Heart left ventricle (tissue), 16 donors: ENCODE measurements at regions not wholly inside any gene's neighbourhood (a gene's known extent, or its start where the extent isn't known, plus 50 kb on each side); places are given as distances from the start of the nearest gene placed in this dataset.

Source experiments
- ATAC-seq, 4 donors: fragments of 200-7000 bp; cut with Tn5 transposase; one replicate each; pipeline ENCODE4 v1.9.1; 2020 to 2022; ENCODE audit warnings: moderate library complexity in 4 of 4, mild to moderate bottlenecking in 3 of 4, moderate number of reproducible peaks in 1 of 4
- DNase-seq, 5 donors: peaks; one replicate each; pipeline ENCODE4 v3.0.0-alpha.2; 2020
- H3K27ac ChIP-seq, 12 donors: fragments of 200-600 bp; sonication (generic) in 4 of 12; one replicate each; pipeline versions ENCODE4 v1.5.0 to v1.8.0; 2016 to 2022; ENCODE audit warnings: mild to moderate bottlenecking in 2 of 12
- H3K27me3 ChIP-seq, 9 donors: fragments of 200-600 bp; sonication (generic) in 2 of 9; one replicate each; pipeline versions ENCODE4 v1.5.1 to v1.8.0; 2016 to 2022; ENCODE audit warnings: mild to moderate bottlenecking in 3 of 9
- H3K36me3 ChIP-seq, 9 donors: fragments of 200-600 bp; sonication (generic) in 2 of 9; one replicate each; pipeline versions ENCODE4 v1.5.0 to v1.8.0; 2018 to 2022; ENCODE audit warnings: mild to moderate bottlenecking in 2 of 9
- H3K4me1 ChIP-seq, 12 donors: fragments of 200-600 bp; sonication (generic) in 4 of 12; one replicate each; pipeline versions ENCODE4 v1.5.0 to v1.8.0; 2016 to 2022; ENCODE audit warnings: mild to moderate bottlenecking in 3 of 12
- H3K4me3 ChIP-seq, 12 donors: fragments of 200-600 bp; sonication (generic) in 4 of 12; one replicate each; pipeline versions ENCODE4 v1.5.0 to v1.8.0; 2017 to 2022; ENCODE audit warnings: mild to moderate bottlenecking in 9 of 12, moderate library complexity in 4 of 12
- H3K9me3 ChIP-seq, 12 donors: fragments of 200-600 bp; sonication (generic) in 4 of 12; one replicate each; pipeline versions ENCODE4 v1.5.0 to v1.8.0; 2016 to 2022; ENCODE audit warnings: mild to moderate bottlenecking in 1 of 12
- POLR2A ChIP-seq, 2 donors: fragments of 450-650 bp; IDR thresholded peaks; one replicate each; pipeline ENCODE4 v1.6.1; 2017; ENCODE audit warnings: antibody characterized with exemption in 2 of 2, mild to moderate bottlenecking in 2 of 2, moderate library complexity in 2 of 2
- WGBS, 4 donors: extraction: QIAGEN DNeasy Blood & Tissue Kit in 2 of 4; methylation state at CpG; one replicate each; pipeline versions ENCODE4 v1.1.5 to v1.1.7; 2013 to 2018; 5-methylcytosine and 5-hydroxymethylcytosine counted together
- intact Hi-C, 10 donors: fragments of 100-400 bp; cut with DNase I; formaldehyde crosslinking; loops; one replicate each; pipeline versions ENCODE4 v1.11.1 to v1.14.2; 2022
- TF ChIP-seq, protein P1 (sequence below), 12 donors: fragments of 200-600 bp; sonication (generic) in 4 of 12; IDR thresholded peaks; one replicate each; pipeline versions ENCODE4 v1.5.0 to v1.8.0; 2018 to 2022; ENCODE audit warnings: antibody characterized with exemption in 12 of 12, mild to moderate bottlenecking in 5 of 12
- donor health status: ischemic (EF 13 %, LVEDD 7.1; RV severe dilation, severe dysfunction).
- donor health status: healthy with polysubstance abuse.
- donor health status: DM: no; HTN: yes; CAD: no.
- donor health status: DM: no; HTN: no; CAD: no.
- donor health status: ischemic (EF 25% LVEDD 6.9; RV normal size, moderate dysfunction).
- donor health status: ischemic (EF 25% LVEDD 5.7; RV mildly dilated, moderate dysfunction).
- donor health status: healthy.
- donor health status: DM: yes; HTN: yes; CAD: no.
- donor health status: ischemic (EF 35%, LVEDD 5.7; RV mildly dilated, moderate dysfunction).
- donor health status: nonischemic (EF 11% LVEDD 7.7; RV severe dilation, severe dysfunction).
- donor health status: DM: yes; HTN: yes; CAD: no.
- donor health status: PGD.
- donor health status: ischemic (EF 29% LVEDD 5.4; RV normal size, mild dysfunction).
- donor health status: nonischemic (EF 23%, LVEDD 6.1; RV moderate dilation, normal function).

DNA sequence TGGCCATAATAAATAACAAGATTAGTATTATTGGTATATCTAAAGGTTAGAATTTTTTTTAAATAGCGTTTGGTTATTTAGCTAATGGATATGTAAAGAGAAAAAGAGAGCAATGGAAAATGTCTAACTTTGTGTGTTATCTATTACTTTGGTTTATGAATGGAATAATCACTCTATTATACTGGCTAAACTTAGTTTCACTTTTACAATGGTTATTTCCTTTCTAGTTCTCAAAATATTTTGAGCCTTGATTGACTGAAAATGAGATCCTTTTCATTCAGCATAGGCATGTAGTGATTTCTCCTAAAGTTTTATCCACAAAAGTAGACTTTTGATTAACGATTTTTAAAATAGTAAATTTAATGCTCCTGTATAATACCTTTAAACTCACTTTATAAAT, 51.6 kb upstream of the MLIP start:
- DNase-seq (no peak), ATAC-seq (no peak)
- H3K4me1 ChIP-seq, result peaks cover 0 to 58% (median 26%) of the 10 kb centered on the region in 12 donors
- H3K4me3 ChIP-seq, result peak overlapping the region in 2 of 12 donors; percentile 1 to 3
- no peaks in the 10 kb centered on the region for H3K36me3 ChIP-seq
- WGBS, 4 donors, result 66 to 70% (median 69%) methylated on average over 2 of the region's 2 CpGs
- no peaks in the 10 kb centered on the region for H3K9me3 ChIP-seq
- intact Hi-C loops, result loop anchor here in 1 of 10 donors (5.0 kb wide), 1 partner anchor 42 kb away; no protein-coding TSS in a partner anchor
- TF ChIP-seq, protein P1, sequence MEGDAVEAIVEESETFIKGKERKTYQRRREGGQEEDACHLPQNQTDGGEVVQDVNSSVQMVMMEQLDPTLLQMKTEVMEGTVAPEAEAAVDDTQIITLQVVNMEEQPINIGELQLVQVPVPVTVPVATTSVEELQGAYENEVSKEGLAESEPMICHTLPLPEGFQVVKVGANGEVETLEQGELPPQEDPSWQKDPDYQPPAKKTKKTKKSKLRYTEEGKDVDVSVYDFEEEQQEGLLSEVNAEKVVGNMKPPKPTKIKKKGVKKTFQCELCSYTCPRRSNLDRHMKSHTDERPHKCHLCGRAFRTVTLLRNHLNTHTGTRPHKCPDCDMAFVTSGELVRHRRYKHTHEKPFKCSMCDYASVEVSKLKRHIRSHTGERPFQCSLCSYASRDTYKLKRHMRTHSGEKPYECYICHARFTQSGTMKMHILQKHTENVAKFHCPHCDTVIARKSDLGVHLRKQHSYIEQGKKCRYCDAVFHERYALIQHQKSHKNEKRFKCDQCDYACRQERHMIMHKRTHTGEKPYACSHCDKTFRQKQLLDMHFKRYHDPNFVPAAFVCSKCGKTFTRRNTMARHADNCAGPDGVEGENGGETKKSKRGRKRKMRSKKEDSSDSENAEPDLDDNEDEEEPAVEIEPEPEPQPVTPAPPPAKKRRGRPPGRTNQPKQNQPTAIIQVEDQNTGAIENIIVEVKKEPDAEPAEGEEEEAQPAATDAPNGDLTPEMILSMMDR (IDR thresholded peaks at IDR 0.05), result no peak
- TF ChIP-seq POLR2A (IDR thresholded peaks at IDR 0.05), result no peak
- H3K27me3 ChIP-seq, result no peaks in the 10 kb centered on the region
- H3K27ac ChIP-seq, result peak overlapping the region in 9 of 12 donors; percentile 12 to 78 (median 66)

DNA sequence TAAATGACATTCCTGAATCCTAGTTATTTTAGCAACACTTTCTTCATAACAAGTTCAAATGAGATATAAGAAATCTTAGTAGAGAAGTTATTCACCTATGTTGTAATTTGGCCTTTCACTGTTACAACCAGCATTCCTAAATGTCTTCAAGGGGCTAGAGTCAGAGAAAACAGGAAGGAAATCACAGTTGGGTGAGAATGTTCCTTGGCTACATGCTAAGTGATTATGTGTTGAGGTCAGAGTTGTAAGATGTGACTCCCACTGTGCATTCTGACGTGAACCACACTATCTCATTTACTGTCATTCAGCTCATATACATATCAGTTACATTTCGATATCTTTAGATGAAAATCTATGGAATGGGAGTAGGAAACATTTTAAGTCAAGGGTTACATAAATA, 51.0 kb upstream of the MLIP start:
- intact Hi-C loops, result no loop called here
- no peaks in the 10 kb centered on the region for H3K27me3 ChIP-seq
- H3K9me3 ChIP-seq, result no peaks in the 10 kb centered on the region
- H3K27ac ChIP-seq, result peak overlapping the region in 9 of 12 donors; percentile 3 to 78 (median 66)
- no peak overlapping the region for H3K4me3 ChIP-seq
- no peaks in the 10 kb centered on the region for H3K36me3 ChIP-seq
- WGBS, 4 donors, result 19 to 23% (median 20%) methylated on average over 2 of the region's 2 CpGs
- no peak for TF ChIP-seq POLR2A (IDR thresholded peaks at IDR 0.05)
- TF ChIP-seq, protein P1 (IDR thresholded peaks at IDR 0.05), result no peak
- H3K4me1 ChIP-seq, result peaks cover 0 to 55% (median 26%) of the 10 kb centered on the region in 12 donors
- ATAC-seq (peak in 2 of 4 donors; percentile 55 to 57), DNase-seq (no peak)
